ENCODE measurements at regions not wholly inside any gene's neighbourhood (a gene's known extent, or its start where the extent isn't known, plus 50 kb on each side); places are given as distances from the start of the nearest gene placed in this dataset.

DNA sequence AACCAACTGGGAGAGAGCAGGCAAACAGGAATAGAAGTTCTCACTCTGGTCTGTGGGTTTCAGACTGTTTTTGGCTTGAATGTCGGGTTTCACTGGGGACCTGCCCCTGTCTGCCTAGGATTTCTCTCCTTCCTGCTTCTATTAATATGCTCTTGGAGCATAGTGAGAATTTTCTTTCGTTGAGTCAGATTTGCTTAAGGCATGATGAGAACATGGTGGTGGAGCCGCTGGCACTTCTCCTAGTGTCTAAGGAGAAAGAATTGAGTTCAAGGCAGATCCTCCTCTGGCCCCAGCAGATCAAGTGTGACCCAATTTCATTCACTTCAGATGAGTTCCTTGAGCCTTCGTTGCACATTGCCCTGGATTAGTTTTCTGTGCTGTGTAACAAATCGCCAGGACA, 103.9 kb upstream of the HS6ST1 start:
- Histone ChIP-seq H3K27ac (no peak overlapping the region), H3K27me3 (no peaks in the 10 kb centered on the region), H3K4me1 (ENCODE audit: control insufficient read depth in 1 of 2, insufficient read depth in 1 of 2, low read depth in 1 of 2, low read length in 1 of 2) (no peaks in the 10 kb centered on the region), H3K9me3 (no peaks in the 10 kb centered on the region), H3K4me3 (ENCODE audit: low read depth in 1 of 2, low read length in 1 of 2) (no peak overlapping the region), H3K36me3 (no peaks in the 10 kb centered on the region)
- TF ChIP-seq, protein P1, sequence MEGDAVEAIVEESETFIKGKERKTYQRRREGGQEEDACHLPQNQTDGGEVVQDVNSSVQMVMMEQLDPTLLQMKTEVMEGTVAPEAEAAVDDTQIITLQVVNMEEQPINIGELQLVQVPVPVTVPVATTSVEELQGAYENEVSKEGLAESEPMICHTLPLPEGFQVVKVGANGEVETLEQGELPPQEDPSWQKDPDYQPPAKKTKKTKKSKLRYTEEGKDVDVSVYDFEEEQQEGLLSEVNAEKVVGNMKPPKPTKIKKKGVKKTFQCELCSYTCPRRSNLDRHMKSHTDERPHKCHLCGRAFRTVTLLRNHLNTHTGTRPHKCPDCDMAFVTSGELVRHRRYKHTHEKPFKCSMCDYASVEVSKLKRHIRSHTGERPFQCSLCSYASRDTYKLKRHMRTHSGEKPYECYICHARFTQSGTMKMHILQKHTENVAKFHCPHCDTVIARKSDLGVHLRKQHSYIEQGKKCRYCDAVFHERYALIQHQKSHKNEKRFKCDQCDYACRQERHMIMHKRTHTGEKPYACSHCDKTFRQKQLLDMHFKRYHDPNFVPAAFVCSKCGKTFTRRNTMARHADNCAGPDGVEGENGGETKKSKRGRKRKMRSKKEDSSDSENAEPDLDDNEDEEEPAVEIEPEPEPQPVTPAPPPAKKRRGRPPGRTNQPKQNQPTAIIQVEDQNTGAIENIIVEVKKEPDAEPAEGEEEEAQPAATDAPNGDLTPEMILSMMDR (IDR thresholded peaks at IDR 0.05): no peak

DNA sequence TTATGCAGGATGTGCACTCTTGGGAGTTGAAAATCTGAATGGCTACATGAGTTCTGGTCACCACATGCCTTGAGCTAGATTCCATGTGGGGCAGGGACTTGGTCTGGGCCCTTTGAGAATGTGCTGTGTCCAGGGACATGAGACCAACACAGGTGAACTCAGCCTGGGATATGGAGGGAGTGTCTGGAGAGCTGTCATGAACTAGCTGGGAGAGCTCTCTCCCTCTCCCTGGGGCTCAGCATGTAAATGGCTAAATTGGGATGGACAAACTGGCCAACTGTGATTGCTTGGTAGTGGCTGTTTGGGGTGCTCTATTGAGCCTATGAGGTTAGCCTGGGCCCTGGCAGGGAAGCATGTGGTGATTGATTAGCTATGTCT, 105.1 kb upstream of the HS6ST1 start:
- Histone ChIP-seq H3K4me1 (ENCODE audit: control insufficient read depth in 1 of 2, insufficient read depth in 1 of 2, low read depth in 1 of 2, low read length in 1 of 2) (no peaks in the 10 kb centered on the region), H3K4me3 (ENCODE audit: low read depth in 1 of 2, low read length in 1 of 2) (no peak overlapping the region), H3K27me3 (no peaks in the 10 kb centered on the region), H3K27ac (no peak overlapping the region), H3K36me3 (no peaks in the 10 kb centered on the region), H3K9me3 (no peaks in the 10 kb centered on the region)
- TF ChIP-seq, protein P1 (IDR thresholded peaks at IDR 0.05): no peak

- Histone ChIP-seq H3K27ac (no peak overlapping the region), H3K4me3 (ENCODE audit: low read depth in 1 of 2, low read length in 1 of 2) (no peak overlapping the region), H3K4me1 (ENCODE audit: control insufficient read depth in 1 of 2, insufficient read depth in 1 of 2, low read depth in 1 of 2, low read length in 1 of 2) (no peaks in the 10 kb centered on the region), H3K9me3 (no peaks in the 10 kb centered on the region), H3K27me3 (no peaks in the 10 kb centered on the region), H3K36me3 (no peaks in the 10 kb centered on the region)
- TF ChIP-seq, protein P1 (IDR thresholded peaks at IDR 0.05): no peak
Measured at GRCh38 chr2:128424406-128425171, 105.9 kb upstream of the HS6ST1 start.

DNA sequence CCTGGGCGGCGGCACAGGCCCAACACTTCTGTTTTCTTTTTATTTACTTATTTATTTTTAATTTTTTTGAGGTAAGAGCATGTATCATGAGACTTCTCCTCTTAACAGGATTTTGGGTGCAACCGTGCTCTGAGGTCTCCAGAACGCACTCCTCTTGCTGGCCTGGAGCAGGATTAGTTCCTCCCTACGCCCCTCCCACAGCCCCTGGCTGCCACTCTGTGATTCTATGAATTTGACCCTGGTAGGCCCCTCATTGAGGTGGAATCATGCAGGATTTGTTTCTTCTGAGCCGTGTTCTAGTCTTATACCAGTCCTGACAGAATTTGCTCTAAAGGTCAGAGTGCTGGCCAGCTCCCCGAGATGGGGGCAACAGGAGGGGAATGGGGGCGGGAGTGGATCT, 106.5 kb upstream of the HS6ST1 start:
- TF ChIP-seq, protein P1 (IDR thresholded peaks at IDR 0.05): no peak
- H3K36me3 ChIP-seq: no peaks in the 10 kb centered on the region

DNA sequence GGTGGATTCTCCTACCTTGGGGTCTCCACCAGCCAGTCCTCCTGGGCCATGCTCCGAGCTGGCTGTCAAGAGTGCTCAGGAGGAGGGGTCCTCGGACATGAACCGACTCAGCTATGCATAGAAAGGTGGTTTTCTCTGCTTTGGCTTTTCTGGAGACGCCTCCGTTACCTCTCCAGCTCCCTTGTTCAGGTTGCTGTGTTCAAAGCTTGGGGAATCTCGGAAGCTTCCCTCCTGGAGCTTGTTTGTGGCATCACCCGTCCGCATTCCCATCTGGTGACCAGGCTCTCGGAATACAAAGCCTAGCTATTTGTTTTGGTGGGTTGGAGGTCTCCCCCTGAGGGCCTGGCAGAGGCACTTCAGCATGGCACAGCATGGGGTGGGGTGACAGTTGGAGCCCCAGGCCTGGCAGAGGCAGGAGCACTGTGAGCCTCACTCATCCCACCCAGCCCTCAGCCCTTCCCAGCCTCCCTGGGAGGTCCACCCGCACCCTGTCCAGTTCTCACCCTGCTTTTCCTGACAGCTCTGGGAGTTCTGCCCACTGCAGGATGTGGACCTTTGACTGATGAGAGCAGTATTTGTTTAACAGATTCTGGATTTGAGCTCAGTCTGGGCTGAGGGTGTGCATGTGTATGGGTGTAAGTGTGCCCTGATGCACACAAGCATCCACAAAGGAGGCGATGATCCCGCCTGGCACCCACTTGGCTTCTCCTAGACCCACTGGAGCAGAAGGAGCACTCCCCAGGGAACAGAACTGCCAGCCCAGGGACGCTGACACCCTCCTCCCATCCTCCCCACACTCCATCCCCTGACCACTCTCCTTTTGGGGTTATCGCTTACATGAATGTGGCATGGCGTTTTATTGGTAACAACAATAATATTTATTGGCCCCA, 107.3 kb upstream of the HS6ST1 start:
- no peaks in the 10 kb centered on the region for H3K36me3 ChIP-seq
- no peaks in the 10 kb centered on the region for H3K27me3 ChIP-seq
- no peaks in the 10 kb centered on the region for H3K4me1 ChIP-seq (ENCODE audit: control insufficient read depth in 1 of 2, insufficient read depth in 1 of 2, low read depth in 1 of 2, low read length in 1 of 2)
- H3K27ac ChIP-seq: no peak overlapping the region
- H3K9me3 ChIP-seq: no peaks in the 10 kb centered on the region
- TF ChIP-seq, protein P1 (IDR thresholded peaks at IDR 0.05): no peak
- no peak overlapping the region for H3K4me3 ChIP-seq (ENCODE audit: low read depth in 1 of 2, low read length in 1 of 2)

More for the DNA sequence above, 106.5 kb upstream of the HS6ST1 start:
- H3K4me3 ChIP-seq (ENCODE audit: low read depth in 1 of 2, low read length in 1 of 2): no peak overlapping the region
- no peaks in the 10 kb centered on the region for H3K27me3 ChIP-seq
- no peaks in the 10 kb centered on the region for H3K9me3 ChIP-seq
- no peaks in the 10 kb centered on the region for H3K4me1 ChIP-seq (ENCODE audit: control insufficient read depth in 1 of 2, insufficient read depth in 1 of 2, low read depth in 1 of 2, low read length in 1 of 2)
- no peak overlapping the region for H3K27ac ChIP-seq
